NCI-H748 (cell line): ENCODE measurements at regions not wholly inside any gene's neighbourhood (a gene's known extent, or its start where the extent isn't known, plus 50 kb on each side); places are given as distances from the start of the nearest gene placed in this dataset.
"Not testable (repeated sequence)": the region's sequence is repeated elsewhere in the genome, so short reads cannot be mapped to it uniquely, and the experiment has no call there.

ENCODE experiments used
- DNase-seq: peaks from one replicate; lab custom pipeline; 2025; ENCODE audit not compliant: unreplicated experiment; lab: John Stamatoyannopoulos, UW

GRCh38 chr10:3255616-3256015, 83.0 kb upstream of the PITRM1 start:
- no peak for DNase-seq

GRCh38 chr10:3255075-3255474, 82.5 kb upstream of the PITRM1 start:
- peak; percentile 41 for DNase-seq

GRCh38 chr10:3253974-3254373, 81.4 kb upstream of the PITRM1 start:
- DNase-seq, result not testable (repeated sequence)

GRCh38 chr10:3251172-3251571, 78.6 kb upstream of the PITRM1 start:
- no peak for DNase-seq

- peak; percentile 39 for DNase-seq
Observed at GRCh38 chr10:3249307-3249889, 76.8 kb upstream of the PITRM1 start.

- DNase-seq, result peak; percentile 55
Observed at GRCh38 chr10:3248526-3249306, 76.1 kb upstream of the PITRM1 start.

- no peak for DNase-seq
Observed at GRCh38 chr10:3245395-3245794, 72.8 kb upstream of the PITRM1 start.

GRCh38 chr10:3241967-3242650, 69.5 kb upstream of the PITRM1 start:
- DNase-seq, result no peak

- peak; percentile 45 for DNase-seq
Observed at GRCh38 chr10:3241274-3241921, 68.8 kb upstream of the PITRM1 start.

GRCh38 chr10:3239920-3240894, 67.6 kb upstream of the PITRM1 start:
- DNase-seq, result no peak

- peak; percentile 66 for DNase-seq
Observed at GRCh38 chr10:3239066-3239919, 66.7 kb upstream of the PITRM1 start.

- no peak for DNase-seq
Observed at GRCh38 chr10:3238115-3238871, 65.7 kb upstream of the PITRM1 start.

- peak; percentile 19 for DNase-seq
Observed at GRCh38 chr10:3237530-3237929, 64.9 kb upstream of the PITRM1 start.

- peak; percentile 5 for DNase-seq
Observed at GRCh38 chr10:3236644-3237404, 64.2 kb upstream of the PITRM1 start.

- no peak for DNase-seq
Observed at GRCh38 chr10:3235996-3236510, 63.5 kb upstream of the PITRM1 start.

GRCh38 chr10:3235395-3235794, 62.8 kb upstream of the PITRM1 start:
- DNase-seq, result no peak

- DNase-seq, result no peak
Observed at GRCh38 chr10:3233486-3233990, 61.0 kb upstream of the PITRM1 start.
